HG03442 (cell line): ENCODE measurements at regions not wholly inside any gene's neighbourhood (a gene's known extent, or its start where the extent isn't known, plus 50 kb on each side); places are given as distances from the start of the nearest gene placed in this dataset.
"Not testable (repeated sequence)": the region's sequence is repeated elsewhere in the genome, so short reads cannot be mapped to it uniquely, and the experiment has no call there.

Source experiments
- ATAC-seq: cut with Tn5 transposase; IDR thresholded peaks from one replicate; pipeline ENCODE4 v1.9.1; 2021; ENCODE audit warnings: mild to moderate bottlenecking, moderate library complexity; ENCODE audit not compliant: unreplicated experiment

- no peak for ATAC-seq
These were observed 128.6 kb downstream of the RGPD3 start for GRCh38 chr2:106339609-106340008.

- ATAC-seq = no peak
These were observed 129.1 kb downstream of the RGPD3 start for GRCh38 chr2:106339132-106339531.

- ATAC-seq = no peak
These were observed 130.2 kb downstream of the RGPD3 start for GRCh38 chr2:106338043-106338442.

GRCh38 chr2:106336737-106337136, 131.5 kb downstream of the RGPD3 start:
- no peak for ATAC-seq

GRCh38 chr2:106336108-106336507, 132.1 kb downstream of the RGPD3 start:
- no peak for ATAC-seq

- ATAC-seq = no peak
These were observed 133.4 kb downstream of the RGPD3 start for GRCh38 chr2:106334802-106335201.

GRCh38 chr2:106333253-106333873, 134.8 kb downstream of the RGPD3 start:
- not testable (repeated sequence) for ATAC-seq

- no peak for ATAC-seq
These were observed 136.2 kb downstream of the RGPD3 start for GRCh38 chr2:106332054-106332453.

- ATAC-seq = not testable (repeated sequence)
These were observed 136.5 kb upstream of the UXS1 start for GRCh38 chr2:106330384-106331261.

GRCh38 chr2:106323337-106324013, 129.4 kb upstream of the UXS1 start:
- no peak for ATAC-seq

GRCh38 chr2:106322281-106322680, 128.2 kb upstream of the UXS1 start:
- ATAC-seq = no peak

GRCh38 chr2:106320439-106320838, 126.3 kb upstream of the UXS1 start:
- not testable (repeated sequence) for ATAC-seq

- ATAC-seq = no peak
These were observed 122.8 kb upstream of the UXS1 start for GRCh38 chr2:106316915-106317314.

- no peak for ATAC-seq
These were observed 120.3 kb upstream of the UXS1 start for GRCh38 chr2:106314444-106314843.

- ATAC-seq = no peak
These were observed 116.9 kb upstream of the UXS1 start for GRCh38 chr2:106311041-106311370.

- no peak for ATAC-seq
These were observed 113.8 kb upstream of the UXS1 start for GRCh38 chr2:106307860-106308259.

- no peak for ATAC-seq
These were observed 112.3 kb upstream of the UXS1 start for GRCh38 chr2:106306387-106306786.

- no peak for ATAC-seq
These were observed 110.6 kb upstream of the UXS1 start for GRCh38 chr2:106304612-106305184.

GRCh38 chr2:106299696-106300095, 105.6 kb upstream of the UXS1 start:
- ATAC-seq = no peak

- no peak for ATAC-seq
These were observed 102.2 kb upstream of the UXS1 start for GRCh38 chr2:106296182-106296815.

- ATAC-seq = no peak
These were observed 100.1 kb upstream of the UXS1 start for GRCh38 chr2:106294182-106294581.
